Erythroblast (primary cell): ENCODE measurements at regions not wholly inside any gene's neighbourhood (a gene's known extent, or its start where the extent isn't known, plus 50 kb on each side); places are given as distances from the start of the nearest gene placed in this dataset.
"Not testable (repeated sequence)": the region's sequence is repeated elsewhere in the genome, so short reads cannot be mapped to it uniquely, and the experiment has no call there.

Source experiments
- GATA1 ChIP-seq: IDR thresholded peaks from 2 replicates; pipeline ENCODE4 v1.6.1; 2011; ENCODE audit warnings: low read depth, mild to moderate bottlenecking, control low read depth, low read length, moderate library complexity
- POLR2A ChIP-seq: IDR thresholded peaks from 2 replicates; pipeline ENCODE4 v1.6.1; 2011; ENCODE audit warnings: mild to moderate bottlenecking, low read length

GRCh38 chr13:55178582-55178981 lies 1962.1 kb upstream of the PRR20A start:
- not testable (repeated sequence) for TF ChIP-seq POLR2A, GATA1
